SU-DHL-6 (cell line): ENCODE measurements at regions not wholly inside any gene's neighbourhood (a gene's known extent, or its start where the extent isn't known, plus 50 kb on each side); places are given as distances from the start of the nearest gene placed in this dataset.

Experiments
- H2AFZ ChIP-seq: fragments of 200-600 bp; sonication (generic); 2 replicates; pipeline ENCODE4 v1.6.1; 2014; ENCODE audit warnings: low read depth, mild to moderate bottlenecking, moderate library complexity, mixed read lengths, antibody characterized with exemption, low read length; ENCODE audit not compliant: severe bottlenecking
- H3F3A ChIP-seq: fragments of 200-600 bp; shearing (Covaris generic); 2 replicates; pipeline ENCODE4 v1.6.0; 2016; ENCODE audit warnings: antibody characterized with exemption, mild to moderate bottlenecking; ENCODE audit not compliant: insufficient read depth
- H3K27ac ChIP-seq: fragments of 200-600 bp; sonication (generic); 2 replicates; pipeline ENCODE4 v1.5.1; 2016; ENCODE audit warnings: low read depth, mild to moderate bottlenecking, low read length, moderate library complexity, mixed read lengths
- H3K27me3 ChIP-seq: fragments of 200-600 bp; sonication (generic), shearing (Covaris generic); 2 replicates; pipeline ENCODE4 v1.6.0; 2014; ENCODE audit warnings: mild to moderate bottlenecking, low read length
- H3K36me3 ChIP-seq: fragments of 200-600 bp; sonication (generic); 2 replicates; pipeline ENCODE4 v1.6.1; 2014; ENCODE audit warnings: mild to moderate bottlenecking, low read length, mixed read lengths
- H3K4me2 ChIP-seq: fragments of 300-600, 200-600 bp; shearing (Covaris generic), sonication (generic); 2 replicates; pipeline ENCODE4 v1.6.0; 2014; ENCODE audit warnings: low read length, low read depth, mild to moderate bottlenecking; ENCODE audit not compliant: poor library complexity, severe bottlenecking
- H3K4me3 ChIP-seq: fragments of 200-600 bp; sonication (generic); 2 replicates; pipeline ENCODE4 v1.5.1; 2014; ENCODE audit warnings: antibody characterized with exemption, low read length, mild to moderate bottlenecking, mixed read lengths; ENCODE audit not compliant: insufficient read depth, poor library complexity, severe bottlenecking
- H3K79me2 ChIP-seq: fragments of 200-600 bp; sonication (generic); 2 replicates; pipeline ENCODE4 v1.6.1; 2014; ENCODE audit warnings: mild to moderate bottlenecking, low read length, moderate library complexity; ENCODE audit not compliant: insufficient read depth
- H3K9ac ChIP-seq: fragments of 200-600 bp; sonication (generic); 2 replicates; pipeline ENCODE4 v1.7.0; 2014; ENCODE audit warnings: mild to moderate bottlenecking, low read length
- H3K9me2 ChIP-seq: fragments of 200-600 bp; sonication (generic); replicated peaks from 2 replicates; pipeline ENCODE4 v1.6.1; 2014; ENCODE audit warnings: low read length; ENCODE audit not compliant: insufficient read depth
- H3K9me3 ChIP-seq: fragments of 200-600 bp; sonication (generic); 2 replicates; pipeline ENCODE4 v1.6.1; 2014; ENCODE audit warnings: low read length, mixed read lengths; ENCODE audit not compliant: insufficient read depth
- H4K20me1 ChIP-seq: fragments of 200-600 bp; sonication (generic); 2 replicates; pipeline ENCODE4 v1.6.1; 2014; ENCODE audit warnings: low read depth, mild to moderate bottlenecking, antibody characterized with exemption, low read length, moderate library complexity, mixed read lengths
- CTCF ChIP-seq: fragments of 200-600 bp; sonication (generic); IDR thresholded peaks from one replicate; pipeline ENCODE4 v1.5.1; 2017; ENCODE audit warnings: antibody characterized with exemption, mild to moderate bottlenecking, low read length, moderate library complexity; ENCODE audit not compliant: insufficient read depth, poor library complexity, severe bottlenecking
- EZH2phosphoT487 ChIP-seq: fragments of 200-600 bp; sonication (generic), shearing (Covaris generic); conservative IDR thresholded peaks from 2 replicates; pipeline ENCODE4 v1.6.1; 2018; ENCODE audit warnings: mild to moderate bottlenecking, antibody characterized with exemption, low read length, moderate library complexity, mixed read lengths

- no peak overlapping the region for H3K4me3 ChIP-seq
- no peaks in the 10 kb centered on the region for H3F3A ChIP-seq
- H3K27ac ChIP-seq = no peak overlapping the region
- no peaks in the 10 kb centered on the region for H3K36me3 ChIP-seq
- TF ChIP-seq CTCF = no peak
- TF ChIP-seq EZH2phosphoT487 = no peak
- no peak overlapping the region for H2AFZ ChIP-seq
- H3K4me2 ChIP-seq = no peak overlapping the region
- H3K9ac ChIP-seq = no peak overlapping the region
- H4K20me1 ChIP-seq = no peaks in the 10 kb centered on the region
- H3K27me3 ChIP-seq = no peaks in the 10 kb centered on the region
- no peaks in the 10 kb centered on the region for H3K9me3 ChIP-seq
- H3K79me2 ChIP-seq = no peaks in the 10 kb centered on the region
- H3K9me2 ChIP-seq = no peaks in the 10 kb centered on the region
Observed at GRCh38 chrX:145533534-145533933, 284.1 kb upstream of the SLITRK2 start.

- Histone ChIP-seq H3K79me2 (no peaks in the 10 kb centered on the region), H3K27me3 (no peaks in the 10 kb centered on the region), H3K4me3 (no peak overlapping the region), H3K9me3 (no peaks in the 10 kb centered on the region), H3F3A (no peaks in the 10 kb centered on the region), H3K9ac (no peak overlapping the region), H3K9me2 (no peaks in the 10 kb centered on the region), H3K36me3 (no peaks in the 10 kb centered on the region), H3K4me2 (no peak overlapping the region), H4K20me1 (no peaks in the 10 kb centered on the region), H3K27ac (no peak overlapping the region), H2AFZ (no peak overlapping the region)
- TF ChIP-seq EZH2phosphoT487 (no peak), CTCF (no peak)
Observed at GRCh38 chrX:145549496-145549895, 268.1 kb upstream of the SLITRK2 start.

- Histone ChIP-seq H3K9me2 (no peaks in the 10 kb centered on the region), H2AFZ (no peak overlapping the region), H3K27me3 (no peaks in the 10 kb centered on the region)
Observed at GRCh38 chrX:145552643-145553042, 265.0 kb upstream of the SLITRK2 start.

More at GRCh38 chrX:145552643-145553042, 265.0 kb upstream of the SLITRK2 start:
- Histone ChIP-seq H3K4me3 (no peak overlapping the region), H4K20me1 (no peaks in the 10 kb centered on the region), H3K9ac (no peak overlapping the region), H3K9me3 (no peaks in the 10 kb centered on the region), H3F3A (no peaks in the 10 kb centered on the region), H3K27ac (no peak overlapping the region), H3K36me3 (no peaks in the 10 kb centered on the region), H3K79me2 (no peaks in the 10 kb centered on the region), H3K4me2 (no peak overlapping the region)
- no peak for TF ChIP-seq CTCF
- no peak for TF ChIP-seq EZH2phosphoT487
